Loucy (cell line): ENCODE measurements at regions not wholly inside any gene's neighbourhood (a gene's known extent, or its start where the extent isn't known, plus 50 kb on each side); places are given as distances from the start of the nearest gene placed in this dataset.

ENCODE experiments used
- CTCF ChIP-seq: fragments of 200-600 bp; sonication (generic); conservative IDR thresholded peaks from 2 replicates; pipeline ENCODE4 v1.5.1; 2014; ENCODE audit warnings: mild to moderate bottlenecking, antibody characterized with exemption, low read length
- EZH2phosphoT487 ChIP-seq: fragments of 200-600 bp; IDR thresholded peaks from 2 replicates; pipeline ENCODE4 v1.6.1; 2018; ENCODE audit warnings: antibody characterized with exemption, mild to moderate bottlenecking, moderate library complexity, borderline replicate concordance

DNA sequence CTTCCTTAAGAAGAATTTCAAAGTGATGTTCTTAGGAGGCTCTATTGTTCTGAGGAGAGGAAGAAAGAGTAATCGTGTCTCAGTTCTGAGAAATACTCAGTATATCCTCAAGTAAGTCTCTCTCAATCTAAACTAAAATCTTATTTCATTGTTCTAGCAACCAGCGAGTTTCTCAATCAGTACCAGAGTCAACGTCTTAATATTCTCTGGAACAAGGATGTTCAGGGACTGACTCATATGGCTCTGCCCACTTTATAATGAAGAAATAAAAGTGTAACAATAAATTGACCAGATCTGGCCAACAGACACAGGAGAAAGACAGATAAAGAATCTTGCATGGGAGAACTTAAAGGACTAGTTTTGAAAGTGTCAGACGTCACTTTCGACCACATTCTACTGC is 469.8 kb upstream of the FLRT2 start:
- TF ChIP-seq CTCF (no peak), EZH2phosphoT487 (no peak)
